ENCODE measurements at regions not wholly inside any gene's neighbourhood (a gene's known extent, or its start where the extent isn't known, plus 50 kb on each side); places are given as distances from the start of the nearest gene placed in this dataset.

DNA sequence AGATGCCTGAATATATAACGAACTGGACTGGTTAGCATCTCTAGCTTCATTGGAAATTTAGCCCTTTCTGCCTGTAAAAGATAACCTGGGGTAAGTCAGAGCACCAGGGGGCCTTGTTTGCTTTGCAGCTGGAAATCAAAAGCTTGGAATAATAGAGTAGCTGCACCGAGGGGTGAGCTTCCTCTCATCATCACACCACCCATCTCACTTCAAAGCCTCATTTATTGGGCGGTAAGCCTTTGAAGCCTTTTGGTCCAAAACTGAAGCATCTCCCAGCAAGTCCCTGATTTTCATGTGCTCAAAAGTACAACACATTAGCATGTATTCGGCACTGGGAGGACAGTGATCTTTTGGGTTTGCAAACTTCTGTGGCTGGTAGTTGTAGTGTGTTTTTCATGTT, 405.1 kb downstream of the FOXO1 start:
- TF ChIP-seq CTCF (IDR thresholded peaks at IDR 0.05): no peak
- TF ChIP-seq POLR2AphosphoS5 (IDR thresholded peaks at IDR 0.05): no peak

Measured in breast epithelium (tissue), 3 donors.